SW480 (cell line): ENCODE measurements at regions not wholly inside any gene's neighbourhood (a gene's known extent, or its start where the extent isn't known, plus 50 kb on each side); places are given as distances from the start of the nearest gene placed in this dataset.
"Not testable (repeated sequence)": the region's sequence is repeated elsewhere in the genome, so short reads cannot be mapped to it uniquely, and the experiment has no call there.

Experiments used
- DNase-seq: peaks from one replicate; pipeline ENCODE4 v3.0.0-alpha.2; 2016; ENCODE audit warnings: low spot score

DNA sequence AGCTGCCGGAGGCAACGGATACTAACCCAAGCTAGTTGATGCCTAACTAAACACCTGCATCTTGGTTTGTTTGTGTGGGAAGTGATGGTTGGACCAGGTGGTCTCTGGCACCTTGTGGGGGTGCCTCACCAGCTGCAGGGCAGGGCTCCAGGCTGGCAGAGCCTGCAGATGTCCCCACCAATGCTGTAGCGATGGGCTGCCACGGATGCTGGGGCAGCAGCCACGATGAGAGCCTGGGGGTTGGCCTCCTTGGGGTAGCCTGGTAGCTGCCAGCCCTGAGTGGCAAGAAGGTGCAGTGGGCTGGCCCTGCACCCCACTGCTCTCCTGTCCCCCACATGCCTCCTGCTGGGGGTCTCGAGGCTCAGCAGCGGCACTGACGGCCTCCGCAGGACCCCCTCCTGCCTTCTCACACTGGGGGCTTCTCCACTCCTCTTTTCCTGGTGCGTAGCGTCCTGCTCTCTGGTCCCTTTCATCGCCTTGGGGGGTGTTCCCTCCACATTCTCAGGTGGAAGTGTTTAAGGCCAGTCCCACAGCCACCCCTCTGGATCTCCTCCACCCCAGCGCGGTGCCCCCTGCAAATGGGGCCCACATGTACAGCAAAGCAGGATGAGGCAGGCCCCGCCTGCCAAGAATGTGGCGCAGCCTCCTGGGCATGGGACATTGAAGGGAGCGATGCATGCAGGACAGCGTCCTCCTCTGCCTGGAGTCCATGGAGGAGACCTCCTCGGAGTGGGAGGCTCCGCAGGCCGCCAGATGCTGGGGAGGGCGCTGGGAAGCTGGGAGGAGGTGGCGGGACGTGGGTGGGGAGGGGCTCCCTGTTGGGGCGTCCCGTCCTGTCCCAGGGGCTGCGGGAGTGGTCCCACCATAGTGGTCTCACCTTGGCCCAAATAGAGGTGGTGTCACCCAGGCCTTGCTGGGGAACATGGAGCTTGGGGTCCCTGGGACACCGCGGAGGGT is 173.1 kb downstream of the ASB1 start:
- no peak for DNase-seq

DNA sequence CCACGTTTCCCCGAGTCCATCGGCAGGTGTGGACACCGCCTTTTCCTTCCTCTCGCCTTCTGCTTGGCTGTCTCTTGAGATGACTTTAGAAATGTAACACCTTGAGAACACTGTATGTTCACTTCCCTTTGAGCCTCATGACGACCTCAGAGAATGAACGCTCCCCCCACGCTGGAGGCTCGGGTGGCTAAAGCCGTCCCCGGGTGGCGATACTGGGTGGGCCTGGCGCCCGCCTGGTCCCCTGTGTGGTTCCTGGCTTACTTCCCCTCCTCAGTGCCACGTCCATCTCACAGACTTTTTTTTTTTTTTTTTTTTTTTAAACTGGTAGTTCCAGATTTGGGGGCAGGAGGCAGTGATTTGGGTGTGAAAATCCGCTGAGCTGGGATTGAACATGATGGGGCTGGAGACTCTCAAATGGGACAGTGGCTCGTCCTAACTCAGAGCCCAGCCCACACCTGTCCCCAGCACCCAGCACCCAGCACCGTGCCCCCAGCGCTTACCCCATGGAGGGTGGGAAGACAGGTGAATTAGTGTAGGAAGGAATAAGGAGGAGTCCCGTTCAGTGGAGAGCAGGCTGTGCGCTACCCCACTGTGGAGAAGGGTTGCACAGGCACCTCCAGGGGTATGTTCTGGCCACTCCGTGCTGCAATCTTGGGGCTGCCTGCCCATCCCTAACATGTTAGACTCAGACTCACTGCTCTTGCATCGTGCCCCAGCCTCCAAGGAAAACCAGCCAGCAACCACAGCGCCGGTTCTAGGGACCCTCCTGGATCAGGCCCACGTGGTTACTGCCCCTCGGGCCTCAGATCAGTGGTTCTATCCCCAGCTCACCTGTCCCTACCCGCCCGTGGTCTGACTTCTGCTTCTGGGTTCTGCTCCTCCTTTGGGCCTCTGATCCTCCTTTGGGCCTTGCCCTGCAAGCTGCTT is 174.0 kb downstream of the ASB1 start:
- DNase-seq = no peak

DNA sequence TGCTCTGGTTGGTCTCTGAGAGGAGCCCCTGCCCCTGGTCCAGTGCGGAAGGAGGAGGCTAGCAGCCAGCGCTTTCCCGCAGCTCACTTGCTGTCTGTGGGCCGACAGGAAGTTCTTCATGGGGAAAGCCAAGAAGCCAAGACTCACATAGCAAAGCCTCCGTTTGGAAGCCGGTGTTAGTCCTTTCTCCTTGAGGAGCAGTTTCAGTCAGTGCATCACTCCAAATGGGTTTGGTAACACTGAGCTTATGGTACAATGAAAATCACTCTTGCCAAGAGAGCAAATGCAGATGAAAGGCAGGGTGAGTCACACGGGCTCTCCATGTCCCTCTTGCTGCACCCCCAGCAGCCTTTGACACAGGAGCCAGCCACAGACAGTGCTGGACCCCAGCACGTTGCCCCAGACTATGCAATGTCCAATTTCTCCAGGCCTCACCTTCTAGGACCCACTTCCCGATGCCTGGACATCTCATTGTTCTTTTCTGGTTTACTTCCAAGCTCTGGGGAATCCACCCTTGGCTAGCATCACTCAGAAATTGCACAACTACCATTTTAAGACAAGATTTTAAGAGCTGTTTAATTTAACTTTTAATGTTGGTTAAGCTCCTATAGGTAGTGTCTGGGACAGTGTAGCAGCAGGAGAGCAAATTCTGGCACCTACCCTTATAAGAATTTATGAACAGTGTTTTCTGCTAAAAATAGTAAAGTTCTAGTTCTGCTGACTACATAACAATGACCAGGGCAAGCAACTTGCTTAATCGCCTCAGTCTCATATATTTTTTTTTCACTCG is 174.9 kb downstream of the ASB1 start:
- DNase-seq = peak; percentile 14

DNA sequence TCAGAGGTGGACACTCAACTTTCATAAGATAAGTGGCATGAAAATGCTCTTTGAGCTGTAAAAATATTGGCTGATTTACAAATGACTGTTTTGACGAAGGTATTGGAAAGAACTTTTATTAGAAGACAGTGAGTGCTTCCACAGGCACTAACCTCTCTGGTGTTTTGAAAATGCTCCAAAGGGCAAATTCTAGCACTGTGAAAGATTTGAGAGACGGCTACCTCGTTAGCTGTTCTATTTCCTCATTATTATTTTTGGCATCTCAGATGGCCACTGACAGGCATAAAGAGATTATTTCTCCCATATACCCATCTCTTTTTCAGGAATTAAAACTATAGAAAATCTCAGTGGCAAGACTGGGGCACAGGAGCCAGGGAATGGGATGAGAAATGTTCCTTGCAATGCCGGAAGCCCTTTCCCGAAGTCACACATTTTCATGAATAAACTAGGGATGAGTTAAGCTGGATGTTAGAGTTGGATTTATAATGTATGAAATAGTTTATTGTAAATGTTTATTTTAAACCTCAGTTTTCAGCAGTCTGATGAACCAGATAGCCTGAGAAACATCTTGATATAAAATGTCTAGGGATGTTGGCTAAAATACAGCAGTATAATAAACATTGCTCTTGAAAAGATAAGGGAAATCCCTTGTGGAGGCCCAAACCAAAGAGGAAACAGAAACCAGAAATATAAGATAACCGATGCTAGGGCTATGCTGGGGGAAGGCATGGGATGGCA is 175.7 kb downstream of the ASB1 start:
- DNase-seq = no peak

DNA sequence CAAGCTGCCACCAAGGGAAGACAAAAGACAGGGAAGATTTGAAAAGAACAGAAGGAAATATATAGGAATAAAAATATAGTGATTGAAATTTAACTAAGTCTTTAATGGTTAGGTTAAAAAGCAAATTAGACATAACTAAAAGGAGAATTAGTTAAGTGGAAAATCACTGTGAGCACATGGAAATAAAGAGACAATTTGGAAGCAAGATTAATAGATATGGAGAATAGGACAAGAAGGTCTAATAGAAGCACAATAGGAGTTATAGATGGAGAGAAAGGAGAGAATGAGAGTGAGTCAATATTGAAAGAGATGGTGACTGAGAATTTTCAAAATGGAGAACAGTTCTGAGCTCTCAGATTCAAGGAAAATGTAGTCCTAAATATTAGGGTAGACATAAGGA is 176.9 kb downstream of the ASB1 start:
- no peak for DNase-seq

DNA sequence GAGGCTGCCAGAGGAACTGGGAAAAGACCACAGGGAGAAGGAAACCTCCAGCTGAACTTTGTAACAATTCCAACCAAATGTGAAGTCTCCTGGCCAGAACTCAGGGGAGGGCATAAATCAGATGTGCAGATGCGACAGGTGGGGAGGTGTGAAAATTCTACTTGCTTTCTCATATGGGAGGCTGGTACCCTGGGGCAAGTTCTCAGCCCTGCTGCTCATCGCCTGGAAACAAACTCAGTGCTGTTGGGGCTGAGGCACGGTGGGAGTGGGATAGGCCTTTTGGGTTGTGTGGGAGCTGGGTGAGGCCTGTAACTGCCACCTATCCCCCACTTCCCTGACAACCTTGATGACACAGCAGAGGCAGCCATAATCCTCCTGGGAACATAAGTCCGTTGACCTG is 179.6 kb downstream of the ASB1 start:
- no peak for DNase-seq

DNA sequence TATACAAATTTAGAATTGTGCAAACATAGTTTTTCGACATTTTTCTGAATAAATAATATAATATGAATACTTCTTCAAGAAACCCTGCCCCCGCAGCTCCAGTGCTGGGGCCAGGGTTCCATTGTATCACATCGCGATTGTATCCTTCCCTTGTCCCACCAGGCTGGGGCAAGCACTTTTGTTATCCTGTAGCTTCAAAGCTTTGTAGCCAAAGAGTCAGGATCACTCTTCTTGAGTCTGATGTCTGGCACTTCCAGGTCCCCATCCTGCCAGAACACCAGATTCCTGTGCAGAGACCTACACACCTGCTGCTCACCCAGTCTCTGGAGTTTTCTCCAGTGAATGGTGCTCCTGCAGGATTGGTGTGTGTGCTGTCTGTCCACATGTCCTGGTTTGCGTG is 186.9 kb downstream of the ASB1 start:
- DNase-seq = no peak

DNA sequence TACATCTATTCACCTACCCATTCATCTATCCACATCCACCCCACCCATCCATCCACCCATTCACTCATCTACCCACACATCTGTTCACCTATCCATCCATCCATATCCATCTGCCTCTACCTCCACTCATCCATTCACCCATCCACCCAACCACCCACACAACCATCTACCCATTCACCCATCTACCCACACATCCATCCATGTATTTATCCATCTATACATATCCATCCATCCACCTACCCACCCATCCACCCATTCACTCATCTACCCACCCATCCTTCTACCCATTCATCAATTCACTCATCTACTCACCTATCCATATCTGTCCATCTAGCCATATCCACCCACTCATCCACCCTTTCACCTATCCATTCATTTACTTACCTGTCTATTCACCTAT is 187.6 kb downstream of the ASB1 start:
- no peak for DNase-seq

DNA sequence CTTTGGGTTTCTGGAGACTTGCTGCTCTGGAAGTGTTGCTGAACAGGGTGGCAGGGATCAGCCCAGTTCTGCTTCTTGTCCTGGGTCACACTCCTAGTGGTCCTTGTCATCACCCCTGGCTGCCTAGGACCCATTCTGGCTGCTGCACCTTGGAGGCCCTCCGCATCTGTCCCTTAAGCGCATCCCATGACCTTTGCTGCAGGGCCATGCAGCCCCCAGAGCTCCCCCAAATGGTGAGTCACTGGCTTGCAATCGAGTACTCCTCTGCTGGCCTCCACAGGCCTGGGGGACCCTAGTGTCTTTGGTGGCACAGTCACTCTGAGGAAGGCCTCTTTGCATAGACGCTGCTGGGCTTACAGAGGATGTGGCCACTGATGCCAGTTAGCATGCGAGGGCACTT is 188.5 kb downstream of the ASB1 start:
- DNase-seq = no peak

DNA sequence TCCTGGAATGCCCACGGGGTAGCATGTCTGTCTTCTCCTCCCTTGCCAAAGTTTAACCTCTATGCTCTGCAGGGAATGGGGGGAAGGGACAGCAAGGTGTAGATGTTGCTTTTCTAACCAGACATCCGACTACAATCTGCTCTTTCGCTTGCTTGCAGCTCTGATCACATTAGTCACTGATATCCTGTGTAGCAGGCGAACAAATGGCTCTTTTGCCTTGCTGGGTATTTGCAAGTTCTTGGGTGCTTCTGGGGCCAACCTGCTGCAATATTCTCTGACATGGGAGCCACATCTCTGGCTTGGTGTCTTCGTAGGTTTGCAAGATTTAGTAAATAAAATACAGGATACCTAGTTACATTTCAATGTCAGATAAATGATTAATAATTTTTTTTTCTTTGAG is 190.0 kb downstream of the ASB1 start:
- no peak for DNase-seq

DNA sequence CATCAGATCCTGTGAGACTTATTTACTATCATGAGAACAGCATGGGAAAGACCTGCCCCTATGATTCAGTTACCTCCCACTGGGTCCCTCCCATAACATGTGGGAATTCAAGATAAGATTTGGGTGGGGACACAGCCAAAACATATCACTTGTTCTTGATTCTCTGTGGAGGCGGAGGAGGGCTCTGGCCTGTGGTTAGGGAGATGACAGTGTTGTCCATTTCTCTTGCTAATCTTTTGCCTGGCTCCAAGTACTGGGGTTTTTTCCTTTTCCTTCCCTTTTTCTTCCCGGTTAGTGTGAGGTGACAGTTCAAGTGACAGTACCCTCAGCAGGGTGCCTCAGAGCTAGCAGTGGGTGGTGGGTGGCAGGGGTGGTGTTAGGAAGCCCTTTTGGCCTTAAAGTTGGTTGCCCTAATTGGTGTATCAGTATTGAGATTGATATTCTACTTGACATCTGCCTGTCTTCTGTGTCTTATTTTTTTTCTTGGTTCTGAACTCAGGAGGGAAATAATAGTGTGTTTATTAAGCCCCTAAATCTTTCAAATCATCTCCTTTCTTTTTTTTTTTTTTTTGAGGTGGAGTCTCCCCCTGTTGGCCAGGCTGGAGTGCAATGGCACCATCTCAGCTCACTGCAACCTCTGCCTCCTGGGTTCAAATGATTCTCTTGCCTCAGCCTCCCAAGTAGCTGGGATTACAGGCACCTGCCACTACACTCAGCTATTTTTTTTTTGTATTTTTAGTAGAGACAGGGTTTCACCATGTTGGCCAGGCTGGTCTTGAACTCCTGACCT is 192.0 kb downstream of the ASB1 start:
- not testable (repeated sequence) for DNase-seq

DNA sequence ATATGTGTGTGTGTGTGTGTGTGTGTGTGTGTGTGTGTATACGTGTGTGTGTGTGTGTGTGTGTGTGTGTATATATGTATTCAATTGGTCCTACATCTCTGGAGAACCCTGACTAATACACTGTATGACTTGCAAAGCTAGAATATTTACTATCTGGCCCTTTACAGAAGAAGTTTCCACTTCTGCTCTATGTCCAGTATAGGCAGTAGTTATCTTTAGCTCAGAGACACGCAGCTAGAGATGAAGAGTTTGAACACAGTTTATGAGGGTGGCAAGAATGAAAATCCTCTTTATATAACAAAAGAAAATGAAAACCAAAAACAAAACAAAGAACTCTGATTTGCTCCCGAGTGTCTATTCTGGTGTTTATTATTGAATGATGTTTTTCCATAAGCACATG is 201.2 kb downstream of the ASB1 start:
- no peak for DNase-seq

DNA sequence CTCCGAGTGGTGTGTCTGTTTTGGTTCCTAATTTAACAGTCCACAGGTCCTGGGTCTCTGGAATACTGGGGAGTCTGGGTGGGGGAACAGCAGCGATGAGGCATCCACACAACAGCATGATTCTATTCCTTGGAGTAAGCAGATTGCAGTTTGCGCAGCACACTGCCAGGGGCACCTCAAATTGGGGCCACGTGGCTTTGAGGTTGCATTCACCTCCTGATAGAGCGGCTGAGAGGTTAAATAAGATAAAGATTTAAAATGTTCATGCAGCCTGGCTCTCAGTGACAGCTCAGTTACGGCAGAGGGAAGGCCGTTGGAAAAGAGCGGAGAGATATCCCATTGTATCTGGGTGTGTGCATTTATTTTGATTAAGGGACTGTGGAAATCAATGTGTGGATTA is 202.3 kb downstream of the ASB1 start:
- DNase-seq = no peak

DNA sequence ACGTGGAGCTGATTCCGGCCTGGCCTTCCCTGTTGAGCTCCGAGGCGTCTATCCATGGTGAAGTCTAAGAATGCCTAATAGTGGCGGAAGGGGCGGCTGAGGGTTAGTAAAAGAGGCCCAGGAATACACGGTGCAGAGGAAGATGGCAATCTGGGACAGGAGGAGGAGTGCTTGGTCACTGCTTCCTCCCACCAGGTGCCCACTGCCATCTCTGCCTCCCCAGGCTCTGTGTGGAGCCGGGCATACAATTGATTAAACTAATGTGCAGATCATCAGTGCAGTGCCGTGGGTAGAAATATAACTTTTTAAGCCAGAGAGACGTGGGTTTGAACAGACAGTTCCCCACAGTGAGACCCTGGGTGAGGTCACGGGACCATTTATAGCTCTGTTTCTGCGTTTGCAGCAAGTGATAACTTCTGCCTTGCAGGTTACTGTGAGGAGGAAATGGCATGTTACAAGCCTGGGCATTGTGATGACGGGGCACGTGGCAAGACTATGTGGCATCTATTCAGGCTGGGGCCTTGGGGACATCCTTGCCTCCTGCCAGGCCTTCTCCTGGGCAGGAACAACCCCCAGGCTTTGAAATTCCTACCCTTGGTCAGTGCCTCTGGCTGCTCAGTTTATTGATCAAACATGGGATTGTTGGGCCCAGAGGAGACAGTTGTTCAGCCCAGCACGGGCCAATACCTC is 204.9 kb downstream of the ASB1 start:
- DNase-seq = no peak

DNA sequence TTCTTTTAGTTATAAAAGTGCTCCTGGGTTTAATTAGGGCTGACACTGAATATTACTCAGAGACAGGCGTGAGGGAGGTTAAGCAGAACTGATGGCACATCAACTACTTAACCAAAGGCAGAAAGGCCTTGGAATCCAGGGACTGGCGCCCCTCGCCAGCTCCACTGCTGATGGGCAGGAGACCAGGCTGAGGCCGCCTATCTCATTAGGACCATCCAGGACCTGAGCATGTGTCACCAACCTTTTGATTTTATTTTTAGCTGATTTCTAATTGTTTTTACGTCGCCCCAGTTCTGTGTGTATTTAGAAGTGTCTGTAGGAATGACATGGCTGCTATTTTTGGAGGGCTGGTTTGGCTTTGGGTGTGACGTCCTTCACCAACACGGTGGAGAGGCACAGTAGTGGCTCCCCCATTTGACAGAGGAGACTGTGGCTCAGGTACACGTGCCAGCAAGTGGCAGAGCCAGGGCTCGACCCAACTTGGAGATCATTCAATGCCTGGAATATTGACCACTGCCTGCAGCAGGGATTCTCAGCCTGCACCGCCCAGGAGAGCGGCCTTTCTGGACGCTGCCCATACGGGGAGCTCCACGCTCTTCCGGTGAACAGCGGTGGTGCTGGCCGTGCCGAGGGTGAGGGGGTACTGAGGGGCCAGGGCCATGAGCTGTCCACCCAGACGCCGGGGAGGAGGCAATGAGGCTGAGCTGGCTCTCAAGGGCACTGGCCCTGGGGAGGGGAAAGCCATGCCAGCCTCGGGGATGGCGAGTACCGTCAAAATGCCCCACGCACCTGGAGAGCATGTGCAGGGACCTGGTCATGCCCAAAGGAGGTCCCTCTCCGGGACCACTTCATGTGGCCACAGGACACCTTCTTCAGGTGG is 205.7 kb downstream of the ASB1 start:
- DNase-seq = no peak

DNA sequence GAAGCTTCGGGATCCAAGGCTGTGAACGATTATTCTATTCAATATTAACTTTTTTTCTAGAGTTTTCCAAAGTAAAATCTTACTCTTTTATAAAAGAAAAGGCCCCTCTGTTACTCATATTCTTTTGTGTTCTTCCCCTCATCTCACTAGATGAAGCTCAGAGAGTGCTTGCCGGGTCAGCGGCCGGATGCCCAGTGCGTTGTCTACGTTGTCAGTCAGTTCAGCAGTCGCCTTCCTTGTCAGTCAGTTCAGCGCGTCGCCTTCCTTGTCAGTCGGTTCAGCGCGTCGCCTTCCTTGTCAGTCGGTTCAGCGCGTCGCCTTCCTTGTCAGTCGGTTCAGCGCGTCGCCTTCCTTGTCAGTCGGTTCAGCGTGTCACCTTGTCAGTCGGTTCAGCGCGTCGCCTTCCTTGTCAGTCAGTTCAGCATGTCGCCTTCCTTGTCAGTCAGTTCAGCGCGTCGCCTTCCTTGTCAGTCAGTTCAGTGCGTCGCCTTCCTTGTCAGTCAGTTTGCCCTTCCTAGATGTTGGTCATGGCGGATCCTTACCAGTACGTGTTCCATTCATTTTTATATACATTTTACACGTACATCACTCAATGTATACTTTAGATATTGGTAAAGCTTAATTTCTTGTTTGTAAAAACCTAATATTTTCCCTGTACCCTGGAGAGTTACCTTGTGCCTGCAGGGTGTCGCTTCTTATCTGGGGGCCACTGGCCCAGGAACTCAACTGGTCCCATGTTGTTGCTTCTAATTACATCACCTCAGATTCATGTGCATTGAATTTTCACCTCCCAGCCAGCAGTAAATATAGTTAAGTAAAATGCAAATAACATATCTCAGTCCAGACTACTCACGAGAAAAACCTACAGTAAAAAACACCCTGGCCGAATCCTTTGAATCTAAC is 206.9 kb downstream of the ASB1 start:
- DNase-seq = no peak

DNA sequence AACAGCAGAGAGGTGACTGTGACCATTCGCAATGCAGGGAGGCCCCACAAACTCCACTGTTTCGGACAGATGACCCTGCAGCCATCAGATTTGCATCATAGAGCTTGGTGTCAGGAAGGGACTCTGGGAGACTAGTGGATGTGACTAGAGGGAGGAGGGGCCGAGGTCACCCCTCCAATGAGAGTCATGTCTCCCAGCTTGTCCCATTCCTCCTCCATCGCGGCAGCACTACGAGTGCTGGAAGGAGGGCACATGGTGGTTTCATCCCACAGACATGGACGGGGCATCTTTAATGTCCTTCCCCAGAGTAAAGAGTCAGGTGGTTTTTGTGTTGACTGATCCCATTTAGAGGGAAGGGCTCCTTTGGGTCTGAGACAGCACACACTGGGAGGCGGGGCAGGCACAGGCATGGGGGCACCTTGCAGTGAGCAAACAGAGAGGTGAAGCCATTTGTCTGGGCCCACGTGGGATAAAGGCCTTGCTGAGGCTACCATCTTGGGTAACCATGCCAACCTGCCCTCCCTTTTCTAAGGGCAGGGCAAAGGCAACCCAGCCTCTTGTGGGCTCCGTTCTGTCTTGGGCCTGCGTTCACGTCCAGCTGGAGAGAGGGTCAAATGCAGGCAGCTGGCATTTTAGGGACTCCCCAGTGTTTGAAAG is 208.1 kb downstream of the ASB1 start:
- DNase-seq = no peak
